T-helper 2 cell (primary cell): ENCODE measurements at regions not wholly inside any gene's neighbourhood (a gene's known extent, or its start where the extent isn't known, plus 50 kb on each side); places are given as distances from the start of the nearest gene placed in this dataset.

ENCODE experiments used
- DNase-seq, 5 experiments: peaks; one replicate each; pipeline versions ENCODE4 v3.0.0 to v3.0.0-alpha.2; 2012 to 2022

DNA sequence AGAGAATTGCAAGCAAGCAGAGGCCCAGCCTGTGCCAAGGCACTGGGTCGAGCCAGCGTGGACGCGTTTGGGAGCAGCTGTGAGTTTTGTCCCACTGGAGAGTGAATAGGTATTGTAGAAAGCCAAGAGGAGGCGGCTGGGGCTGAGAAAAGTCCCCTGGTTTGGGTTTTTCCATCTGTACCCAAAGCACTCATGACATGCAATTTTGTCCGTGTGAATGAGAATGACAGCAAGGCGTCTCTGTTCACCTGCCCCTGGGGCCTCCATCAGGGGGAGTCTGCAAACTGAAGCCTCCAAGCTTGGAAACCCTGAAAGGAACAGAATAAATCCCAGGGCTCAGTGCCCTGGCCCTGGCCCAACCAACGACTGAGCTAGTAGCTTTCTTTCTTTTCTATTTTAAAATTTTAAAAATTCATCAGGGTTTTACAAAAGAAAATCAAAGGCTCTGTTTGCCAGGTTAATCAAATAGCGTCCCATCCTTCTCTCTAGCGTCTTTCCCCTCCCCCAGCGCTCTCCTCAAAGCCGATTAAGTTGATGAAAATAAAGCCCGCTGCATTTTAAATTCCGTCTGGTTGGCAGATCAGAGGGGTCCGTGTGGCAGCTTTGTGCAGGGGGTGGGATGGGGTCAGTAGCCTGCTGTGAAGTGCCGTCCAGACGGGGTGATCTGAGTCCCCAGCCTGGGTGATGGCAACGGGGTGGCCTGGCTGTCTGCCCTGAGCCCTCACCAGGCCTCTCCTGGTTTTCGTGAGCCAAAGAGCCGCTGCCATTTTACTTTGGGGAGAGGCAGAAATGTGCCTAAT is 171.0 kb downstream of the KATNIP start:
- no peak for DNase-seq

- no peak for DNase-seq
Measured at GRCh38 chr16:27721531-27722181, 171.7 kb downstream of the KATNIP start.

- DNase-seq: peak in 1 of 5 experiments; percentile 53
Measured at GRCh38 chr16:27722207-27722606, 172.3 kb downstream of the KATNIP start.

DNA sequence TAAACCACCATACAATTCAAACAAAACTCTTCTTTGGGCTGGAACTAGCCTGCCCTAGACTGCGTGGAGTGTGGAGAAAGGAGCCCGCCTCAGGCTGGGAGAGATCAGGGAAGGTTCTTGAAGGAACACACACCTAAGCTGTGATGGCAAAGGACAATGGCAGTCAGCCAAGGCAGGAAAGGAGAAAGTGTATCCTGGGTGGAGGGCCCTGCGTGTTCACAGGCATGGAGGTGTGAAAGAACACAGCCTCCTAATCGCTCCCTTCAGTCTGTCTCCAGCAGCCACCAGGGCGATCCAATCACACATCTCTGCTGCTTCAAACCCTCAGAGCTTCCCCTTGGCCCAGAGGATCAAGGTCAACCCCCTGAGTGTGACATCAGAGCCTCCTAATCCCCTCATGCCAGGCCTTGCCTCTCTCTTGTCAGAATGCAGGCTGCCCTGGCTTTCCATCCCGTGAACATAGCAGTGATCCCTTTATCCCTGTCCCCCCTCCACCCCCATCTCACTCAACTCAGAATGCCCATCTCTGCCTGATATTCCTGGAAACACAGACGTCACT is 173.0 kb downstream of the KATNIP start:
- DNase-seq: no peak

GRCh38 chr16:27723711-27724481 is 174.0 kb downstream of the KATNIP start:
- DNase-seq: no peak

GRCh38 chr16:27724482-27725235 is 174.7 kb downstream of the KATNIP start:
- no peak for DNase-seq

- no peak for DNase-seq
Measured at GRCh38 chr16:27725236-27726000, 175.5 kb downstream of the KATNIP start.

- DNase-seq: no peak
Measured at GRCh38 chr16:27726621-27727261, 176.8 kb downstream of the KATNIP start.

GRCh38 chr16:27727941-27728340 is 178.0 kb downstream of the KATNIP start:
- no peak for DNase-seq

DNA sequence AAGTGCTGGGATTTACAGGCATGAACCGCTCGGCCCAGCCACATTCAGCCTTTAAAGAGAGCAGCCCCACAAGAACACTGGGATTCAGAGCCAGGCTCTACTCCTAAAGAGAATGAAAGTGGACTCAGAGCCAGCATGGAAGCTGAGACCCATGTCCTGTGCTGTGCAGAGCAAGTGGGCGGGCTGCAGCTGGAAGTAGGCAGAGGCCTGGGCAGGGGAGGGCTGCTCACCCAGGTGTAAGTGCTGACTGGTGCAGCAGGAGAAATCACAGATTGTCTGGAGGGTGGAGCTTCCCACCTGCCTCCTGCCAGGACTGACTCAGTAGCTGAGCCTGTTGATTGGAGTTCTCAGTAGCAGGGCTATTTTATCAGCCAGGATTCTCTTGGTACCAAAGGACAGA is 178.7 kb downstream of the KATNIP start:
- DNase-seq: no peak

- DNase-seq: no peak
Measured at GRCh38 chr16:27729516-27730304, 179.8 kb downstream of the KATNIP start.

- no peak for DNase-seq
Measured at GRCh38 chr16:27730661-27731210, 180.8 kb downstream of the KATNIP start.

DNA sequence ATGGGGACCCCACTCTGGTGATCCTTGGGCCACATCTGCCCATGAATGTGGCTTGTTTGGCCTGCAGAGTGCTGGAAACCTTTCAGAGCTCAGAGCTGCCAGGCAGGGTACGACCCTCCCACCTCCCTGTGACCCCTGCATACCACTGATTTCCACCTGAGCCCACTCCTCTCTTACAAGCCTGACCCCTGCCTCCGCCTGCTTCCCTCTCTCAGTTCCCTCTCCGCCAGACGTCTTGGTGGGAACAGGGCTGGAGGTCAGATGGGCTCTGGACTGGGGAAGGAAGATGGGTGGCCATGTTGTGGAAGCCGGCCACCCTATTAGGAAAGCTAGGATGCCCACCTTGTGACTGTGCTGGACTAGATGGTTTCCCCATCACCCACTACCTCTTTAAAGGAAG is 185.1 kb downstream of the KATNIP start:
- no peak for DNase-seq

- no peak for DNase-seq
Measured at GRCh38 chr16:27736431-27736830, 186.5 kb downstream of the KATNIP start.

DNA sequence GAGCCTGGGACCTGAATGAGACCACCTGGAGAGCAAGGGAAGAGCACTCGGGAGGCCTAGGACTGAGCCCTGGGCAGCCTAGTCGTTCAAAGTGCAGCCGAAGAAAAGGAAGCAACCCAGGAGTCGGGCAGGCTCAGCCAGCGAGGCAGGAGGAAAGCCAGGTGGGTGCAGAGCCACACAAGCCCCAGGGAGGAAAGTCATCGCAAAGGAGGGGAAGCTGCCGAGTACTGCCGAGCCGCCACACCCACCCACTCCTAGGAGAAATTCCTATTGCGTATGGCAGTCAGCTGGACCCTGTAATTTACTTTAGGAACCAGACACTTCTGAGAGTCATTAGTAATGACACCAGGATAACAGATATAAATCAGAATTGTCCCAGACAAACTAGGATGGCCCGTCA is 187.6 kb downstream of the KATNIP start:
- no peak for DNase-seq
